Activated CD4-positive, alpha-beta T cell treated with anti-CD3 and anti-CD28 coated beads for 4 hours (primary cell): ENCODE measurements at regions not wholly inside any gene's neighbourhood (a gene's known extent, or its start where the extent isn't known, plus 50 kb on each side); places are given as distances from the start of the nearest gene placed in this dataset.
"Not testable (repeated sequence)": the region's sequence is repeated elsewhere in the genome, so short reads cannot be mapped to it uniquely, and the experiment has no call there.

ENCODE experiments used
- DNase-seq, 2 donors: peaks; one replicate each; pipeline ENCODE4 v3.0.0-alpha.2; 2020

- DNase-seq: no peak
Measured at GRCh38 chr14:30322819-30323218, 236.1 kb upstream of the G2E3 start.

GRCh38 chr14:30330033-30330432 lies 228.9 kb upstream of the G2E3 start:
- no peak for DNase-seq

- DNase-seq: no peak
Measured at GRCh38 chr14:30330445-30330844, 228.5 kb upstream of the G2E3 start.

- no peak for DNase-seq
Measured at GRCh38 chr14:30331030-30331429, 227.9 kb upstream of the G2E3 start.

- DNase-seq: no peak
Measured at GRCh38 chr14:30332374-30332773, 226.6 kb upstream of the G2E3 start.

- DNase-seq: no peak
Measured at GRCh38 chr14:30333934-30334333, 225.0 kb upstream of the G2E3 start.

GRCh38 chr14:30337456-30337855 lies 221.5 kb upstream of the G2E3 start:
- DNase-seq: no peak

- no peak for DNase-seq
Measured at GRCh38 chr14:30339311-30339901, 219.6 kb upstream of the G2E3 start.

- no peak for DNase-seq
Measured at GRCh38 chr14:30340495-30340894, 218.5 kb upstream of the G2E3 start.

- DNase-seq: no peak
Measured at GRCh38 chr14:30345511-30345910, 213.4 kb upstream of the G2E3 start.

GRCh38 chr14:30348445-30348844 lies 210.5 kb upstream of the G2E3 start:
- no peak for DNase-seq

- DNase-seq: no peak
Measured at GRCh38 chr14:30349520-30349919, 209.4 kb upstream of the G2E3 start.

- no peak for DNase-seq
Measured at GRCh38 chr14:30354439-30354838, 204.5 kb upstream of the G2E3 start.

- no peak for DNase-seq
Measured at GRCh38 chr14:30355431-30355913, 203.5 kb upstream of the G2E3 start.

GRCh38 chr14:30356438-30357202 lies 202.3 kb upstream of the G2E3 start:
- DNase-seq: no peak

GRCh38 chr14:30357791-30358190 lies 201.2 kb upstream of the G2E3 start:
- DNase-seq: no peak

GRCh38 chr14:30362369-30363218 lies 196.4 kb upstream of the G2E3 start:
- DNase-seq: no peak

GRCh38 chr14:30363219-30363880 lies 195.6 kb upstream of the G2E3 start:
- not testable (repeated sequence) for DNase-seq

GRCh38 chr14:30369502-30370180 lies 189.3 kb upstream of the G2E3 start:
- DNase-seq: no peak

- DNase-seq: no peak
Measured at GRCh38 chr14:30373053-30373452, 185.9 kb upstream of the G2E3 start.

GRCh38 chr14:30373526-30373925 lies 185.4 kb upstream of the G2E3 start:
- DNase-seq: no peak

- DNase-seq: peak; percentile 10 to 53
Measured at GRCh38 chr14:30375296-30375892, 183.6 kb upstream of the G2E3 start.
